Motor neuron (in vitro differentiated cells): ENCODE measurements at regions not wholly inside any gene's neighbourhood (a gene's known extent, or its start where the extent isn't known, plus 50 kb on each side); places are given as distances from the start of the nearest gene placed in this dataset.
A peak's percentile ranks its signal among the peaks of the same experiment; 100 is the strongest.

Source experiments
- ATAC-seq, 8 experiments: fragments of 200-7000 bp; cut with Tn5 transposase; replicated peaks in 6 of 8; 2 replicates each; pipeline ENCODE4 v1.8.0; 2021; ENCODE audit warnings: mild to moderate bottlenecking in 8 of 8, moderate library complexity in 8 of 8
- H3K27ac ChIP-seq, 2 donors: fragments of 250-450 bp; sonication (Bioruptor Pico); 2 replicates each; pipeline ENCODE4 v1.9.0; 2021; ENCODE audit warnings: antibody characterized with exemption in 2 of 2, mild to moderate bottlenecking in 2 of 2, moderate library complexity in 1 of 2
- H3K4me1 ChIP-seq, 2 donors: fragments of 250-450 bp; sonication (Bioruptor Pico); replicated peaks in 1 of 2; 2 replicates each; pipeline ENCODE4 v1.6.1; 2021; ENCODE audit warnings: antibody characterized with exemption in 2 of 2, mild to moderate bottlenecking in 2 of 2, moderate library complexity in 1 of 2
- H3K4me3 ChIP-seq, 5 donors: fragments of 250-450 bp; sonication (Bioruptor Pico); 2 replicates each; pipeline ENCODE4 v1.9.0; 2021; ENCODE audit warnings: antibody characterized with exemption in 5 of 5, mild to moderate bottlenecking in 5 of 5, moderate library complexity in 4 of 5
- WGBS, 10 experiments: fragments of 450-650 bp; shearing (Covaris generic); methylation state at CpG; one replicate each; pipeline ENCODE4 v1.0.0; 2022; 5-methylcytosine and 5-hydroxymethylcytosine counted together
- in situ Hi-C, 9 experiments: fragments of 400-800 bp; cut with MboI; loops; one replicate each; pipeline ENCODE4 v1.15.0; 2021; ENCODE audit warnings: low sequenced_read_pairs in 9 of 9, low pct_unique_long_range_greater_than_20kb in 2 of 9; ENCODE audit not compliant: unreplicated experiment in 9 of 9

GRCh38 chr20:46820682-46821081 lies 74.0 kb upstream of the EYA2 start:
- Histone ChIP-seq H3K27ac (no peak overlapping the region), H3K4me3 (no peak overlapping the region), H3K4me1 (no peaks in the 10 kb centered on the region)
- WGBS, 10 experiments: 0 to 100% (median 60%) methylated on average over 1 to 3 of the region's 3 CpGs; no CpG with 5 or more reads in 2 of the 10 experiments
- ATAC-seq: no peak
- in situ Hi-C loops: no loop called here

- ATAC-seq: no peak
- Histone ChIP-seq H3K27ac (no peak overlapping the region), H3K4me3 (no peak overlapping the region), H3K4me1 (no peaks in the 10 kb centered on the region)
- in situ Hi-C loops: no loop called here
- WGBS, 10 experiments: 47 to 92% (median 81%) methylated on average over 1 to 5 of the region's 5 CpGs; no CpG with 5 or more reads in 1 of the 10 experiments
Measured at GRCh38 chr20:46823271-46823751, 71.3 kb upstream of the EYA2 start.

GRCh38 chr20:46823753-46824152 lies 70.9 kb upstream of the EYA2 start:
- no peaks in the 10 kb centered on the region for H3K4me1 ChIP-seq
- ATAC-seq: no peak
- H3K4me3 ChIP-seq: no peak overlapping the region
- in situ Hi-C loops: no loop called here
- no peak overlapping the region for H3K27ac ChIP-seq
- 60 to 100% (median 89%) methylated on average over 1 to 3 of the region's 3 CpGs; no CpG with 5 or more reads in 2 of the 10 experiments for WGBS, 10 experiments

- WGBS, 10 experiments: 17 to 100% (median 39%) methylated on average over 1 to 3 of the region's 3 CpGs
- in situ Hi-C loops: no loop called here
- Histone ChIP-seq H3K27ac (no peak overlapping the region), H3K4me3 (no peak overlapping the region), H3K4me1 (no peaks in the 10 kb centered on the region)
- peak in 1 of 8 experiments; percentile 28 for ATAC-seq
Measured at GRCh38 chr20:46826343-46826984, 68.2 kb upstream of the EYA2 start.

GRCh38 chr20:46827718-46828458 lies 66.8 kb upstream of the EYA2 start:
- no peak overlapping the region for H3K27ac ChIP-seq
- 69 to 100% (median 81%) methylated on average over 1 to 10 of the region's 10 CpGs; no CpG with 5 or more reads in 1 of the 10 experiments for WGBS, 10 experiments
- H3K4me1 ChIP-seq: no peaks in the 10 kb centered on the region
- in situ Hi-C loops: no loop called here
- peak in 2 of 8 experiments; percentile 46 to 79 for ATAC-seq
- H3K4me3 ChIP-seq: no peak overlapping the region

- WGBS, 10 experiments: 83 to 100% (median 94%) methylated on average over 1 to 2 of the region's 2 CpGs; no CpG with 5 or more reads in 5 of the 10 experiments
- H3K4me1 ChIP-seq: no peaks in the 10 kb centered on the region
- in situ Hi-C loops: no loop called here
- ATAC-seq: no peak
- H3K4me3 ChIP-seq: no peak overlapping the region
- no peak overlapping the region for H3K27ac ChIP-seq
Measured at GRCh38 chr20:46828471-46828870, 66.2 kb upstream of the EYA2 start.

- in situ Hi-C loops: no loop called here
- WGBS, 10 experiments: 0 to 73% (median 55%) methylated on average over 1 to 4 of the region's 6 CpGs; no CpG with 5 or more reads in 1 of the 10 experiments
- ATAC-seq: peak in 1 of 8 experiments; percentile 11
Measured at GRCh38 chr20:46830886-46831632, 63.6 kb upstream of the EYA2 start.

GRCh38 chr20:46831633-46832011 lies 63.0 kb upstream of the EYA2 start:
- 60 to 100% (median 100%) methylated on average over 1 to 2 of the region's 2 CpGs; no CpG with 5 or more reads in 5 of the 10 experiments for WGBS, 10 experiments
- in situ Hi-C loops: no loop called here
- ATAC-seq: no peak
- Histone ChIP-seq H3K4me1 (peaks cover 0 to 5% of the 10 kb centered on the region in 2 donors), H3K27ac (no peak overlapping the region), H3K4me3 (no peak overlapping the region)

More at GRCh38 chr20:46830886-46831632, 63.6 kb upstream of the EYA2 start:
- no peak overlapping the region for H3K4me3 ChIP-seq
- H3K27ac ChIP-seq: no peak overlapping the region
- H3K4me1 ChIP-seq: no peaks in the 10 kb centered on the region

- no peak for ATAC-seq
- in situ Hi-C loops: no loop called here
- H3K4me1 ChIP-seq: peaks cover 0 to 7% of the 10 kb centered on the region in 2 donors
- no peak overlapping the region for H3K27ac ChIP-seq
- no peak overlapping the region for H3K4me3 ChIP-seq
- 73 to 90% (median 79%) methylated on average over 1 to 2 of the region's 3 CpGs; no CpG with 5 or more reads in 6 of the 10 experiments for WGBS, 10 experiments
Measured at GRCh38 chr20:46832555-46832954, 62.1 kb upstream of the EYA2 start.

GRCh38 chr20:46833360-46833759 lies 61.3 kb upstream of the EYA2 start:
- 66 to 100% (median 86%) methylated on average over 1 to 3 of the region's 3 CpGs for WGBS, 10 experiments
- H3K27ac ChIP-seq: no peak overlapping the region
- no peak overlapping the region for H3K4me3 ChIP-seq
- peaks cover 0 to 7% of the 10 kb centered on the region in 2 donors for H3K4me1 ChIP-seq
- in situ Hi-C loops: no loop called here
- ATAC-seq: no peak

- no peak overlapping the region for H3K27ac ChIP-seq
- 0 to 100% (median 27%) methylated on average over 1 of the region's 1 CpG; no CpG with 5 or more reads in 4 of the 10 experiments for WGBS, 10 experiments
- ATAC-seq: no peak
- H3K4me1 ChIP-seq: peaks cover 0 to 7% of the 10 kb centered on the region in 2 donors
- no peak overlapping the region for H3K4me3 ChIP-seq
- in situ Hi-C loops: no loop called here
Measured at GRCh38 chr20:46835418-46835817, 59.2 kb upstream of the EYA2 start.

GRCh38 chr20:46837083-46837482 lies 57.6 kb upstream of the EYA2 start:
- H3K27ac ChIP-seq: no peak overlapping the region
- ATAC-seq: no peak
- in situ Hi-C loops: no loop called here
- H3K4me3 ChIP-seq: no peak overlapping the region
- peaks cover 0 to 7% of the 10 kb centered on the region in 2 donors for H3K4me1 ChIP-seq
- 67 to 100% (median 87%) methylated on average over 1 to 4 of the region's 4 CpGs; no CpG with 5 or more reads in 2 of the 10 experiments for WGBS, 10 experiments

- peaks cover 0 to 7% of the 10 kb centered on the region in 2 donors for H3K4me1 ChIP-seq
- H3K4me3 ChIP-seq: no peak overlapping the region
- in situ Hi-C loops: no loop called here
- 60 to 80% (median 60%) methylated on average over 1 to 2 of the region's 2 CpGs; no CpG with 5 or more reads in 5 of the 10 experiments for WGBS, 10 experiments
- H3K27ac ChIP-seq: no peak overlapping the region
- ATAC-seq: no peak
Measured at GRCh38 chr20:46838011-46838410, 56.6 kb upstream of the EYA2 start.
